GM04504 (cell line): ENCODE measurements at regions not wholly inside any gene's neighbourhood (a gene's known extent, or its start where the extent isn't known, plus 50 kb on each side); places are given as distances from the start of the nearest gene placed in this dataset.

Experiments
- DNase-seq: peaks from one replicate; pipeline ENCODE4 v3.0.0-alpha.2; 2012; ENCODE audit warnings: low read depth

DNA sequence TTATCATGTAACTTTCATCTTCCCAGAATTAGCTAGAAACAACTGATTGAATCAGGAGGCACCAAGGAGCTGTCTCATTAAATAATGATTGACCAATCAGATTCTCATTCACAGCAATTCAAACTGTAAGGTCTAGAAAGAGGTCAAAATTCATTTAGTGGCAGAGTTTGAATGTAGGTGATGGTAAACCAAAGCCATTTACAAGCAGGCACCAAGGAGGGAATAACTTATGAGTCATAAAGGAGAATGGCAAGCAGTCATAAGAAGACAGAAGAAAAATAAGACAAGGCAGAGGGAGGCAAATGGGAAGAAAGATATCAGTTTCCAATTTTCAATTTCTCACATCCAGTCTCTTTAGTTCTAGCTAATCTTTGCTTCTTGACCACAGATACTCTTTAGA, 52.9 kb upstream of the DEFB112 start:
- DNase-seq: no peak

DNA sequence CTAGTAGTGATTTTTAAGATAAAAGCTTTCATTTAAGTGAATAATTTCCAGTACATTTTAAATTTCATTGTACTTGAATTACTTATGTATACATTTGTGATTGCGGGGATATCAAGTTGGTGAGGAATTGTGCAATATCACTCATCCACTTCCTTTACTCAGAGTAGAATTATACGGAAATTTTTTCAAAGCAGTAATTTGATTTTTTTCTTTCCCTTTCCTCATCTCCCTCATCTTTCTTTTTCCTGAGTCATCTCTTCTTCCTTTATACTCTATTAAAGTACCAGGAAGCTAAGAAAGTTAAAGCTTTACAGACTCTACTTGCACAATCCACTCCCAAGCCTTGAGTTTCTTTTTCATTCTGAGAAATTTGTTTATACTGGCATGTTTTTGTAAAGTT, 60.9 kb upstream of the DEFB112 start:
- DNase-seq: no peak

DNA sequence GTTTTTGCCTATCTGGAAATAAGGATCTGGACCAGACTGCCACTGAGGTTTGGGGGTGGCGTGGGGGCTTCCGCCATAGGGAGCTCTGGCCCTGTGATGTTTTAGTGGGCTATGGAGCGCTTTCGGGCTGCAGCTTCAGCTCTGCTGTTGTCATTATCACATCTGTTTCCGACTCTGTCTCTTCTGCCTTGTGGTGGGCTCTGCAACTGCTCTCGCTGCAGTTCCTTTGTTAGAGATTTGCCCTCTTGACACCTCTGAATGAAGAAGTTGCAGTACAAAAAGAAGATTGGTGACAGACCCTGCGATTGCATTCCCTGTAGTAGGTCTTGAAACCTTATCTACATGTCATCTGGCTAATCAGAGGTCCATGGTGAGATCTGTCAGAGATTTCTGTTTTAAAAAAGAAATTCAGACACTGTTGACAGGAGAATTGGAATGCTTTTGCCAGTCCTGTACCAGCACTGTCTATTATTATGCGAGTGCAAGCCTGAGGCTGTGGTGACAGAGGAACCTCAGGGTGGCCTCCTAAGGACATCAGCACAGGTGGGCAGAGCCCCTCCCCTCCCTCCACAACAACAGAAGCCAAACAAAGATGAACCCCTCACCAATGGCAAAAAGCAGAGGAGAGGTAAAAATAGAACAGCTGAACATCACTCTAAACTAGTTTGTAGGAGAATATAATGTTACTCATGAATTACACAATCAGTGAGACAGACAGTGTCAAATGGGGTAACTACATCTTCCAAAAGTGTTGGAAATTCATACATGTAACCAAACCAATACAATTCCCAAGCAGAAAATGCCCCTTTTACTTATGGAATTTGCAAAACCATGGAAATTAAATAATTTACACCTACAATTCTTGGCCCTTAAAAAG, 63.5 kb upstream of the DEFB112 start:
- DNase-seq: no peak

DNA sequence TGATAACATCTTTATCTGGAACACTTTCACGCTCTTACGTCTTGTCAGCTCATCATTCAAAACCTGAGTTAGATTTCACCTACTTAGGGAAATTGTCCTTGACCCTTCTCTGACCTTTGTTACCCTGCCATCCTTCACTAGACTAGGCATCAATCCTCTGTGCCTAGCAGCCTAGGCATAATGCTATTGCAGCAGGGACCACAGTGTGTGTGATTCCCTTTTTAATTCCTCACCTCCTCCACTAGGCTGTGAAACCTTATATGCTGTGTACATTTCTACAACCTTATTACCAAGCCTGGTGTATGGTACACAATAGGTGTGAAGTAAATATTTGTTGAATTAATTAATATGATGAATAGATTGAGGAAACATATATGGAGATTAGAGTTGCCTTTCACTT, 66.7 kb upstream of the DEFB112 start:
- no peak for DNase-seq

DNA sequence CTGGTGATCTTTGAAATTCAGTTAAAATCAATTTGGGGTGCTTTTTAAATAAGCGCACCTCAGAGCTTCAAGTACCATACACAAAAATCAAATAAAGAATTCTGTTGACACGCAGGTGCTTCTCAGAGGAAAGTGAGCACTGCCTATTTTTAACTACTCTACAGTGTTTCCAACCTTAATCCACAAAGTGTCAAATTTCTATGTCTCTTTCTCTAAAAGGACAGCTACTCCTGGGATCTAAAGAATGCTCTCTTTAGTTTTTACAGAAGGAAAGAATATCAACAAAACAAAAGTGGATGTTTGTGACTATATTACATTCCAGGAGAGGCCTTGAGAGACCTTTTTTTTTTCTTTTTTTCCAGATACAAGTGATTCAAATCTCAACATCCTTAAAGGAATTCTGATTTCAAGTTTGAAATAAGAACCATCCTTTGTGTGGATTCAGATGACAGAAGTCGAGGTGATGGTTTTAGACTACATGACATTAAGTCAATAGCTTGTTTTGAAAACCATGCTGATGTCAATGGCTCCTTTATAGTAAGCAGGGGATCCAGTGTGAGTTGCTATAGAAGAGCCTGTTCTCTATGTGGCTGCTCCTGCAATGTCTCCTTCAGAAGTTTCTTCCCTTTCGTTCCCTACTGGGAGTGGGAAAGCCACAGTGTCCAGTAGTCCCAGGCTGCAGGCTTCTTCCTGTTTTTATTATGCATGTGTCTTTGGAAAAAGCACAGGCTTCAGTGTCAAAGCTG, 67.2 kb upstream of the DEFB112 start:
- no peak for DNase-seq

DNA sequence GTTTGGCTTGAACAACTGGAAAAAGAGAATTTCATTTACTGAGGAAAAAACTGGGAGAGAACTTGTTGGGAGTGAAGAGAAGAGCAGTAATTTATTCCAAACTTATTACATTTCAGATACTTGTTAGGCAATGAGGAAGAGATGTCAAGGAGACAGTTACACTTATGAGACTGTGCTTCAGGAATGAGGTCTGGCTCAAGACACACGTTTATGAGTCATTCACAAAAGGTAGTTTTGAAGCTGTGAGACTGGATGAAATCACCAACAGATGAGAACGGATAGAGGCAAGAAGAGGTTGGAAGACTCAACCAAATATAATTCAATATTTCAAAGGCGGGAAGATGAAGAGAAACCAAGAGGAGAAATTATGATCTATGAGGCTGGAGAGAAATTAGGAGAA, 70.6 kb upstream of the DEFB112 start:
- DNase-seq: peak; percentile 57

DNA sequence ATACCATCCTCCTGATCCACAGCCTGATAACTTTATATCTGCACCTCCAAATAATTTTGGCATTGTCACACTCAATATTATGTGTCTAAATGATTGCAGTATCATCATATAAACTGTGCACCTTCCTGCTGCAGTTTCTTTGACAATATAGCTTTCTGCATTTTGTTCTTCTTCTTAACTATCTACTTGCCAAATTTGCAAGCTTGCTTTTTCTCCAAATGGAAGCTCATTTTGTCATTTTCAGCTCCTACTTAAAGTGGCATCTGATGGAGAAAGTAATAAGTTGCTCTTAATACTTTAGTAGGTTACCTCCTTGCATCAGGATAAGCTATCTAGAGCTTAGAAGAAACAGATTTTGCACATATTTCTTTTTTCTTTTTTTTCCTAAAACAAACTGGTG, 74.0 kb upstream of the DEFB112 start:
- DNase-seq: no peak

DNA sequence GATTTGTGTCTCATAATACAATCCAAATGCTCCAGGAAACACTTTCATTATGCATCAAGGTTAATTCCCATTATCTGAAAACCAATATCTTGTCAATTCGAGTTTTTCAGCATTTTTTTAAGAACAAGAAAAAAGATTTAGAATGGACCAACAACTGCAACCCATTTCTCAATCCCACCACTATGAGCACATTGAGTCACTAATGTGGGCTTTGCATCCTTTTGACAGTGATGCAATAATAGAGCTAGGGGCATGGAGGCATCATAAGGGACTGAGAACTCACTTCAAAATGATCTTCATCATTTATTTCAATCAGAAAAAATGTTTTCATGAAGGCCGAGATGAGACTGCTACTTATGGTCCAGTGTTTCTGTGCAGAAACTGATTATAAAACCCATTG, 74.8 kb upstream of the DEFB112 start:
- no peak for DNase-seq

DNA sequence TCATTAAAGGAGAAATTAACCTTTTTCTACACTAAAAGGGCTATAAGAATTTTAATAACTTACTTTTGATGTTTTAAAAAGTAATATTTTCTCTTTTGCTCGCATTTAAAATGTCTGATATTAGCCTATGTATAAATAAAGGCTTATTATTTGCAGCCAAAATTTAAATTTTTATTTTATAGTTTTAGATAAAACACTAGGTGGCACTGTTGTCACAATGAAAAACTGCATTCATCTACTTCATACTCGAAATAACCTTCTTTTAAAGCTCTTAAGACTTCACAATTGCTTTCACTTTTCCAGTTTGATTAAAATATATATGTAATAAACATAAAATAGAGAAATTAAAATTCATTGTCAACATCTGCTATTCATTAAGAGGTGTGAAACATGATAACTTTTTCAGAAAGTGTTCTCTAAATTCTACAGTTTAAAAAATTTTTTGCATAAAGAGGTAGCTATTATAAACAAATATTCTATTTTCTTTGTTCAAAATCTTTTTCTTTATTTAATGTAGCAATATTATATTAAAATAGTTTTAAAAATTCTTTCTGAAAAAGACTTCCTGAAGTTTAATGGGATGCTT, 78.8 kb upstream of the DEFB112 start:
- DNase-seq: no peak

DNA sequence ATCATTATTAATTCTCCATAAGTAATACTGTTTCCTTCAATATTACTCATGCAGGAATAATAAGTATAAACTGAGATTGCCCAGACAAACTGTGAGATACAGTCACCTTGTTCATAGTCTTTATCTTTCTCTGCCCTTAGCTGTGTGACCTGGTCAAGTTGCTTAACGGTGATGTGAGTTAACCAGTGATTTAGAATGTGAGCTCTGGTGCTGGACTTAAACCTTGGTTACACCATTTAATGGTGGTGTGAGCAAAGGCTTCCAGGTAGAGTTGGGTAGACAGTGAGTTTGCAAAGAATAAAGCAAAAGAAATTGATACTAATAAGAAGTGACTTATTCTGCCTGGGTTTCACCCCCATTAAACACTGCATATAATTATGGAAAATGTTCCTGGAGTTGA, 86.2 kb upstream of the DEFB112 start:
- no peak for DNase-seq

DNA sequence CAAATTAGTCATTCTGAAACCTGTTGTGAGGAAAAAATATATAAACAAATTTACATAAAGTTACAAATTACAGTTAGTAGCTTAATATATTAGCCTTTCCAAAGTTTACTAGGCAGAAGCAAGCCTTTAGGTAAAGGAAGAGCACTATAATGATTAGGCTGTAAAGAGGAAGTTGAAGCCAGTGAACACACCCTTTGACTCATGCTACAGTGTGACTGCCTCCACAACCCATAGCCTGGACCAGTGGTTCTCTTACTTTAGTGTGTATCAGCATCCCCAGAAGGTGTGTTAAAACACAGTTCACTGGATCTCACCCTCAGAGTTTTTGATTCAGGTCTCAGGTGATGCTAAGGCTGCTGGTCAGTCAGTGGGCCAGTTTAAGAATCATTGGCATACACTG, 91.4 kb upstream of the DEFB112 start:
- DNase-seq: no peak

DNA sequence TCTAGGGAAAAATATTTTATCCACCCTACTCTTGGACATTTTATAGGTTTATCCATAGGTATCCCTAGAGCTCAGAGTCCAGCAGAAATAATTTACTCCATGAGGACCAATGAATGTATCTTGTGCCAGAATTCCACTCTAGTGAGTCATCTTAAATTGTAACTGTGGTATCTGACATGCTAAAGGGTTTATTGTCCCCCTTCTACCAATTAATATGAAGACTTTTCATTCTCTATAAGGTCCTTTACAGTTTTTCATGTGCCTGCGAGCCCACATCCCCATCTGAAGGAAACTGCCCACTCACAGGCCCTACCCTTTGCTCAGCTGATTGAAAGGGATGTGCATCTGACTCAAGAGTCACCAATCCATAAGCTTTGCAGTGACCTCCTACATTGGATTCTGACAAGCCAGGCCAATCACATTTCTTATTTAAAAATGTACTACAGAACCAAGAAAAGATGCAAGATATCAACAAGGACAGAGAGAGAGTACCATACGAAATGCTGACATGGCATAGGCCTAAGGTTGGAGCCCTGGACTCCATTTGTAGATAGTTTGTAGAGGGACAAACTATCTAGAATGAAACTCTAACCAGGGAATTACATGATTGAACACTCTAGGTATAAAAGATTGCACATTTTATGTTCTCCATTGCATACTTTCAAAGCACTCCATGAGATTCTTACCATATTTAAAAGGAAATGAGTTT, 93.4 kb upstream of the DEFB112 start:
- no peak for DNase-seq

DNA sequence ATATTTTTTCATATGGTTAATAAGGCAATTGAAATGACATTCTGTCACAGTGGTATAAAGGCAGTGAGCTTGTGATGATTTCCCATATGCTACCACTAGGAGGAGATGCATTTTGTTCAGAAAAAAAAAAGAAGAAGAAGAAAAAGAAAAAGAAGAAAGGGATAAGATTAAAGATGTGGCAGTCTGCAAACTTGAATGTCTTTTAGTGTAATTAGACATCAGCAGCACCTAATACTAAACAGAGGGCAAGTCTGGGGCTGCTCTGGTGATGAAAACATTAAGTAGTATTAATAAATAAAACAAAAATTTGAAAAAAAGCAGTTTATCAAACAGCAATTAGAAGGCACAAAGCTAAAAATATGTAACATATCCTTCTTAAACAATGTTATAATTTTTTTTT, 95.4 kb upstream of the DEFB112 start:
- no peak for DNase-seq

DNA sequence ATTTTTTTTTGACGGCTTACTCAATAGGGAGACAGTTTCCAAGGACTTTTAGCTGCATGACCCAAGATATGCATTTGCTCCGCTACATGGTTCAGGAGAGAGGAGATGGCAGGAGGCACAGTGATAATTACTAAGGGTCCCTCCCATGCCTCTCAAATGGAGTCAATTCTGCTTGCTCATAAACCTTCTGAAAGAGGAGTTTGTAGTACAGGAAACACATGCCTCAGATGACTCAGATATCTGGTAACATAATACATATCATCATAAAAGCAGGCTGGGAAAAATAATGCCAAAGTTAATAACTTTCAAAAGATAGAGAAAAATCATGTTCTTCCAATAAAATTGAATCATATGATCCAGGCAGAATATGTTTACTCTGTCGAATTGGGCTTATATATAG, 97.6 kb upstream of the DEFB112 start:
- no peak for DNase-seq

DNA sequence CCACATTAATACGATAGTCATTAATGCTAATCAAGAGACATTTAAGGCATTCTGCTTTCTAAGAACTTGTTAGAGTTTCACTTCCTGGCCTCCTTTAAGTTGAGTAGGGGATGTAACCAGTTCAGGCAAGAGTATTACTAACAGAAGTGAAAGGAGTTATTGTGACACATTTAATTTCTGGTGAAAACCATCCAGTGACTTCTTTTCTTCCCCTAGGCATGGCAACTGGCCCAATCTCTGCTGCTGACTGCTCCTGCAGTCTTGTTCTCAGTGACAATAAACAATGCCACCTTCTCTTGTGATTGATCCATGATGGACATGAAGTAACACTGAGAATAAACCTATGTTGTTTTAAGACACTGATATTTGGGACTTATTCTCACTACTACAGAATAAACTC, 130.9 kb upstream of the DEFB112 start:
- DNase-seq: no peak

DNA sequence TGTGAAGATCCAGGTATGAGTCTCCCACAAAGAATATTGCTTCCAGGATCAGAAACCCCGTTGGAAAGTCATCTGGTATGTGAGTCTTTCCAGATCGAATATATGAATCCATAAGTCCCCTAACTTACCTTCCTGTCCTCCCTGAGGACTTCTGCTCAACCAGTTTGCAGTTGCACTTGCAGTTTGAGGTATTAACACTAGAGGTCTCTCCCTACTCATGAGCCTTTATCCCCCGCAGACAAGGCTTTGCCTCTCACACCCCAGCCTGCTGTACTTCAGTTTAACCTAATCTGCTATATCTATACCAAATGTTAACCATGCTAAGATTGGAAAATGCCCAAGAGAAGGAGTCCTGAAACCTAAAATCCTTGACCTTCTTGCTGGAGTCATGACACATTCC, 135.3 kb upstream of the DEFB112 start:
- no peak for DNase-seq

DNA sequence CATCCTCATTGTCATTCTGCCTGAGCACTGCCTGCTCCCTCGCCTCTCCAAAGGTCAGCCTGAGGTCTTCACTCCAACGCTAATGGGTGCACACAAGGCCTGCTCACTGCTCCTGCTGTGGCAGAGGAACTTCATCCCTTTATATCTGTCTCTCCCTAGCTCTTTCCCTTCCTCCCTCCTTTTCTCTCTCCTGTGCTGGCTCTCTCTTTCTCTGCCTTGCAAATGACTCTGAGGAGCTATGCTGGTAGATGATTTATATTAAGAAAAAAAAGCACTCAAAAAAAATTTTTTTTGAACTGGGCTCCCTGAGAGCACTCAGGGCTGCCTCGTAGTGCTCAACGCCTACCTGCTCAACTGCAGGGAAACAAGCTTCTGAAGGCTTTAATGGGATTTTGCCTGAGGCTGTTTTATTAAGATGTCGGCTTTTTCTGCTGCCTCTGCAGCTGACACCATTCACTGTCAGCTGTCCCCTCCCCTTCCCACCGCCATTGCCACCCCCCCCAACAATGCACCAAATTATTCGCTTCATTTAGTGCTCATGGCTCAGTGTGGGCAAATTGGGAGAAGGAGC, 137.7 kb upstream of the DEFB112 start:
- DNase-seq: no peak

DNA sequence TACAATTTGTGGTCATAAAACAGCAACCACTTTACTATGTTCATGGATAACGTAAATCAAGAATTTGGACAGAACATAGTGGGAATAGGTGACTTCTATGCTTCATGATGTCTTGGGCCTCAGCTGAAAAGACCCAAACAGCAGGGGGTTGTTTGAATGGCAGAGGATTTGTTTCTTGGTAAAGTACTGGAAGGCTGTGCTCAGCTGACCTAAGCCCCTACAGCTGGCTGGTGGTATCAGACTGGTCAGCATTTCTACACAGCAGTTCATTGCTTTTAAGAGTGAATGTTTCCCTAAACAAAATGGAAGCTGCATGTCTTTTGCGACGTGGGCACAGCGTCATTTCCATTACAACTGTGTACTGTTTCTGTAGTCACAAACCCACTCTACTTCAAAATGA, 148.5 kb upstream of the DEFB112 start:
- DNase-seq: no peak

DNA sequence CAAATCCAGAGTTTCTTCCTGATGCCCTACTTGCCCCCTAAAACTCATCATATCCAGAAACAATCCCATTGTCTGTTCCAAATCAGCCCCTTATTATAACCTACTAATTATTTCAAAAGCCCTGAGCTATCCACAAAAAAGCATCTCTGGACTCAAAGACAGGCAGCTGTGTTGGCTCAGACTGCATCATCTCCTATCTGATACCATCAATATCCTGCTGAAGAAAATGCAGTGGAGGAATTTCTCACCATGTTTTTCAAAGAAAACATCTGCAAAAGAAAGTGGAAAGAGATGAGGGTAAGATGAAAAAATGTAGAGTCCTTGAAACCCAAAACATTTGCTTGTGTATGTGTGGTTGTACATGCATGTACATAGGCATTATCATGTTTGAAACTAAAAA, 153.0 kb upstream of the DEFB112 start:
- DNase-seq: no peak

DNA sequence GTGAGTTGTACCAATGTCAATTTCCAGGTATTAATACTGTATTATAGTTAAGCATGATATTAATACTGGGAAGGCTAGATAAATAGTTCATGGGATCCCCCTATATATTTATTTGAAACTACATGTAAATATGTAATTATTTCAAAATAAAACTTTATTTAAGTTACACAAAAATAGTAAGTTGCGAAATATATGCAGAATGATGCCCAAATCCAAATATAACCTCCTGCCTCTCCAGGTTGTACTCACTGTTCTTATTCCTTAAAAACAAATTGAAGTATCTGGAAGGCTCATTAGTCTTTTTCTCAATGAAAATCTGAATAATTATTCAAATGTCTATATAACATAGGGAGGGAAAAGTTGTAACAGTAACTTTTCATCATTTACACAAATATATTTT, 161.9 kb upstream of the DEFB112 start:
- no peak for DNase-seq

DNA sequence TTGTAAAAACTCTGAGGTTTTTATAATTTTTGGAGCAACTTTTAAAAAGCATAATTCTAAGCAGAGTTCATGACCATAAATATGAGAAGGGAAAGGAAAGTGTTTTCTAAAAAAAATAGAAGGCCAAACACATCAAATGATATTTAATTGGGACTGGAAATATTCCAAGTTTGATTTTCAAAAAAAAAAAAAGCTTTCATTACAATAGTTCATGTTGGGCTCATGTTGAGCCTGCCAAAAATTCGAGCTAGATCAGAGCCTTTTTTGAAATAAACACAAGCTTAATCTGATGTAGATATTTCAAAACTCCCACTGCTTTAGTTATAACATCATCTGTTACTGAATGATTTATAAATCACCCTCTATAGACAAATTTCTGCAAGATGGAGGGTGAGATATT, 163.4 kb upstream of the DEFB112 start:
- no peak for DNase-seq

DNA sequence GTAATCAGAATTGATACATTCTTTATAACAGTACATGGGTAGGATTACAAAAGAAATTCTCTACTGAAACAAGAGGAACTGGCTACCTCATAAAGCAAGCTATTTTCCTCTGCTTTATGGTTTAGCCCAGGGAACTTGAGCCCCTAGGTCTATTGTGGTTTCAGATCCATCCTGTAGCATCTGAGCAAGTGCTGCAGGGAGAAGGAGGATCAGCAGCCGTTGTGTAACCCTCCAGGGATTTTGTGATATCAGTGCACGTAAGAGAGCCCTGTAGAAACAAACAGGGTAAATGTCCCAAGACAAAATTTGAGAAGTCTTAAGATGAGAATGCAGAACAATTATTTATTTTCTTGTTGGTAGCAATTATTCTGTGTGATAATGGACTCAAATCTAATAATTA, 165.2 kb upstream of the DEFB112 start:
- DNase-seq: no peak
